ENCODE measurements at regions not wholly inside any gene's neighbourhood (a gene's known extent, or its start where the extent isn't known, plus 50 kb on each side); places are given as distances from the start of the nearest gene placed in this dataset.

- Histone ChIP-seq H3K4me3 (no peak overlapping the region), H3K27ac (no peak overlapping the region), H3K27me3 (no peaks in the 10 kb centered on the region), H3K36me3 (no peaks in the 10 kb centered on the region), H3K9me3 (no peaks in the 10 kb centered on the region), H3K4me1 (no peaks in the 10 kb centered on the region)
- DNase-seq (ENCODE audit: low spot score in 2 of 2), result no peak
- TF ChIP-seq POLR2A (IDR thresholded peaks at IDR 0.05), result no peak
- TF ChIP-seq POLR2AphosphoS5 (IDR thresholded peaks at IDR 0.05), result no peak
- no peak for TF ChIP-seq CTCF (IDR thresholded peaks at IDR 0.05)
- intact Hi-C loops (cut with DNase I; ENCODE audit: low total_unique reads), result no loop called here
Measured at GRCh38 chr2:5530011-5530696, 162.0 kb upstream of the SOX11 start.

GRCh38 chr2:5535301-5535700, 156.9 kb upstream of the SOX11 start:
- no peaks in the 10 kb centered on the region for H3K9me3 ChIP-seq
- no peaks in the 10 kb centered on the region for H3K4me1 ChIP-seq
- intact Hi-C loops (cut with DNase I; ENCODE audit: low total_unique reads), result no loop called here
- no peak overlapping the region for H3K27ac ChIP-seq
- DNase-seq (ENCODE audit: low spot score in 2 of 2), result no peak
- TF ChIP-seq CTCF (IDR thresholded peaks at IDR 0.05), result no peak
- TF ChIP-seq POLR2AphosphoS5 (IDR thresholded peaks at IDR 0.05), result no peak
- no peak for TF ChIP-seq POLR2A (IDR thresholded peaks at IDR 0.05)
- no peaks in the 10 kb centered on the region for H3K36me3 ChIP-seq
- no peak overlapping the region for H3K4me3 ChIP-seq
- H3K27me3 ChIP-seq, result no peaks in the 10 kb centered on the region

- no peak overlapping the region for H3K4me3 ChIP-seq
- no peaks in the 10 kb centered on the region for H3K9me3 ChIP-seq
- no peaks in the 10 kb centered on the region for H3K36me3 ChIP-seq
- no peak for DNase-seq (ENCODE audit: low spot score in 2 of 2)
- intact Hi-C loops (cut with DNase I; ENCODE audit: low total_unique reads), result no loop called here
- no peak overlapping the region for H3K27ac ChIP-seq
- no peaks in the 10 kb centered on the region for H3K4me1 ChIP-seq
- TF ChIP-seq CTCF (IDR thresholded peaks at IDR 0.05), result no peak
- TF ChIP-seq POLR2A (IDR thresholded peaks at IDR 0.05), result no peak
- TF ChIP-seq POLR2AphosphoS5 (IDR thresholded peaks at IDR 0.05), result no peak
- no peaks in the 10 kb centered on the region for H3K27me3 ChIP-seq
Measured at GRCh38 chr2:5537180-5537688, 154.9 kb upstream of the SOX11 start.

GRCh38 chr2:5538313-5538712, 153.9 kb upstream of the SOX11 start:
- intact Hi-C loops (cut with DNase I; ENCODE audit: low total_unique reads), result no loop called here
- Histone ChIP-seq H3K36me3 (no peaks in the 10 kb centered on the region), H3K9me3 (no peaks in the 10 kb centered on the region), H3K4me3 (no peak overlapping the region), H3K27me3 (no peaks in the 10 kb centered on the region), H3K27ac (no peak overlapping the region), H3K4me1 (no peaks in the 10 kb centered on the region)
- no peak for DNase-seq (ENCODE audit: low spot score in 2 of 2)
- TF ChIP-seq POLR2AphosphoS5 (IDR thresholded peaks at IDR 0.05) (no peak), CTCF (IDR thresholded peaks at IDR 0.05) (no peak), POLR2A (IDR thresholded peaks at IDR 0.05) (no peak)

- DNase-seq (ENCODE audit: low spot score in 2 of 2), result no peak
- Histone ChIP-seq H3K36me3 (no peaks in the 10 kb centered on the region), H3K4me3 (no peak overlapping the region), H3K27ac (no peak overlapping the region), H3K4me1 (no peaks in the 10 kb centered on the region), H3K27me3 (no peaks in the 10 kb centered on the region), H3K9me3 (peaks cover 0 to 1% of the 10 kb centered on the region in 2 donors)
- no peak for TF ChIP-seq POLR2A (IDR thresholded peaks at IDR 0.05)
- no peak for TF ChIP-seq CTCF (IDR thresholded peaks at IDR 0.05)
- TF ChIP-seq POLR2AphosphoS5 (IDR thresholded peaks at IDR 0.05), result no peak
- intact Hi-C loops (cut with DNase I; ENCODE audit: low total_unique reads), result no loop called here
Measured at GRCh38 chr2:5538772-5539171, 153.4 kb upstream of the SOX11 start.

All from breast epithelium (tissue), 4 donors.